GM21737 (cell line): ENCODE measurements at regions not wholly inside any gene's neighbourhood (a gene's known extent, or its start where the extent isn't known, plus 50 kb on each side); places are given as distances from the start of the nearest gene placed in this dataset.

Experiments
- ATAC-seq: cut with Tn5 transposase; IDR thresholded peaks from one replicate; pipeline ENCODE4 v1.9.1; 2021; ENCODE audit warnings: mild to moderate bottlenecking, moderate library complexity; ENCODE audit not compliant: unreplicated experiment

DNA sequence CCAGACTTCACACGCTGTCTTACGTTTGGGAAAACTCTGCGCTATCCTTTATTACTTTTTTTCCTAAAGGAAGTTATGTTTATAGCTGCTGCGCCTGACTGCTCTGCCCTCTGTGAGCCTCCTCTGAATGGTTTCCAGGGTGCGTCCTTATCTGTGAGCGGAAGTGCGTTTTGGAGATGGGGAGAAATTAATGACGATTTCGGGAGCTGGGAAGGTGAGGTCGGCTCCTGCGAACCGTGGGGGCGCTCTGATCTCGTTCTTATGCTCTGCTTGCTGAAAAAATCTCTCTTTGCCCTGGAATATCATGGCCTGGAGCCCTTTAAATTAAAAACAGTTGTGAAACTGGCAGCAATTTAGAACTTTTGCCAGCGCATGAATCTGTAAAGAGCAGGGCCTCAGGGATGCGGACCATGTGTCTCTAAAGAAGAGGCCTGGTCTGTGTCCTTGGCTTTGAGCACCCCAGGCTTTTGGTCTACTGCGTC is 135.7 kb upstream of the ZFHX3 start:
- no peak for ATAC-seq

DNA sequence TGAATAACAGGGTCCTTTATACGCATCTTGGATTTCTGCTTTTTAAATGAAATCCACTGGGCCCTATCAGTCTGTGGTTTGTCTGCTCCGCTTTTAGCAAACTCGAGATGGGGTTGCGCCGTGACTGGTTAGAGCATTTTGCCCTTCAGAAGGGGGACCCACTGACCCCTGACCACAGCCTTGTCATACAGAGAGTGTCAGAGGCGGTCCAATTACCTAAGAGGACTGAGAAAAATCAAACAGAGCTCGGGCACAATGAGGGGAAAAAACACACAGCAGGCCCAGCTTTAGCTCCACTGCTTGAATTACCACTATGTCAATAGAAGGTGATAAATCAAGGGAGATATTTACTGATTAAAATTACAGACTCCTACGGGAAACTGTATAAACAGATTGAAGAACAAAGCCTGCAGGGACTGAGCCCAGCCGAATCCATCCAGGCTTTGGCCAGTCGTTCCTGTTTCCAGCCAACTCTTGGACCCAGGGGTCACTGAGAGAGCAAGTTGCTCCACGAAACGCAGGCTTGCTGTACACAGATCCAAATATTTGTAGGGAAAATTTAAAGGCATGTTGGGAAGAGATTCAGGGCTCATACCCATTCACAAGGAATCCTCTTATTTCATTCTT is 131.9 kb upstream of the ZFHX3 start:
- ATAC-seq: no peak

DNA sequence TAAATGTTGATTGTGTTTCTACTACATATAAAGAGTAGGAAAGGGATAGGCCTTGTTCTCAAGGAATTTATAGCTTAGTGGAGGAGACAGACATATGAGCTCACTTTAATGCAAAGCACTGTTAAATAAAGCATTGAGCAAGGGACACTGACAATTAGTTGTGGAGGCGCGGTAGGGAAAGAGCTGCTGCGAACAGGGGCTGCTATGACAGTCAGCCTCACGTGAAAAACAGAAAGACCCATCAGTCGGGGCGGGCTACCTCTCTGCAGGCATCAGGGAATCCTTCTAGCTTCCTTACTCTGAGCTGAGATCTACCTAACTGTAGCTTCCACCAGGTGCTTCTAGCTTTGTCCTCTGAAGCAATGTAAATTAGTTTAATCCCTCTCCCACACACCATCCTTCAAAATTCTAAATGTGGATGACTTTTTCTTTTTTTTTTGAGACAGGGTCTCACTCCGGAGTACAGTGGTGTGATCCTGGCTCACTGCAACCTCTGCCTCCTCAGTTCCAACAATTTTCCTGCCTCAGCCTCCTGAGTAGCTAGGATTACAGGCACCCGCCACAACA is 129.9 kb upstream of the ZFHX3 start:
- no peak for ATAC-seq

DNA sequence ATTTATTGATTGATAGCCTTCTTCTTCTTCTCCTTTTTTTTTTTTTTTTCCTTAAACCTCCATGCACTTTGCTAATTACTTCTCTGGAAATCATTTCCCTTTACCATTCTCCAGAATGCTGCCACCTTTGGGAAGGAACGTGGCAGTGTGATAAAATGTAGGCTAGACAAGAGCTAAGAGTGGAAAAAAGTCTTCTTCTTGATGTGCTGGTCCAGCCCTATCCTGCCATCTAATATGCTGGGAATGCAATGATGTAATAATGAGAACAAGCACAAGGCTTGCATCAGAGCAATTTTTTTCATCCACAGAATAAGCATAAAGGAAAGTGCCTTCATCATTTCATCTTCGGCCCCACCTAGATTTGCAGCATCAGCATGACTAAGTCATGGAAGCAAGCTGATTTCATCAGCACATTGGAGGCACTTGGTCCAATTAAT is 128.7 kb upstream of the ZFHX3 start:
- ATAC-seq: no peak

DNA sequence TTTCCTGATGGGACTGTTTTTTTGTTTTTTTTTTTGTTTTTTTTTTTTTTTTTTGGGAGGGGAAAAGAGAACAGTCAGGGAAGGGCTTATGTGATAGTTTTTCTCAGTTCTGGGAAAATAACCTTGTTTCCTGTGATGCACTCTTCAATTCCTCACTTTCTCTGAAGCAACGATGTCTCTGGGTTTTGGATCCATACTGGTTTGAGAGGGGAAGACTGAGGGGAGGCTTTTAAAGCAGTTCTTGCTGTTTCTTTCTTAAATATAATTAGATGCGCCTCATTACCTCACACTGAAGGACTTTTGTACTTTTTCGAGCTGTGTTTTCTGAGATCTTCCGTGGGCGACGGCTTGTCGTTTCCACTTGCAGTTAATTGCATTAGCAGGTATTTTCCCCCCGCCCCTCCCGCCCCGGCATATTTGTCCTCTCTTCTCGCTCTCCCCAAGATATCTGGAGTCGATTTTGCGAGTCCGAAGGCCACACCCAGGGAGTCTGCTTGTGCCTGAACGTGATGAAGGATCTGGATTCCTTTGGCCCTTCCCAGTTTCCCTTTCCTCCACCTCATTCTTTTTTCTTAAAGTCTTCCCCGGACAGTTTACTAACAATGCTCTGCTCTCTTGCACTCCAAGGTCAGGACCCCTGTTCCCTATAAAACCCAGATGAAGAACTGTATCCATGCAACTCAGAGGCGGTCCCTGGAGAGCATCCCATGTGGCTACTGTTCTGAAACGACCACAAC is 125.2 kb upstream of the ZFHX3 start:
- ATAC-seq: no peak

DNA sequence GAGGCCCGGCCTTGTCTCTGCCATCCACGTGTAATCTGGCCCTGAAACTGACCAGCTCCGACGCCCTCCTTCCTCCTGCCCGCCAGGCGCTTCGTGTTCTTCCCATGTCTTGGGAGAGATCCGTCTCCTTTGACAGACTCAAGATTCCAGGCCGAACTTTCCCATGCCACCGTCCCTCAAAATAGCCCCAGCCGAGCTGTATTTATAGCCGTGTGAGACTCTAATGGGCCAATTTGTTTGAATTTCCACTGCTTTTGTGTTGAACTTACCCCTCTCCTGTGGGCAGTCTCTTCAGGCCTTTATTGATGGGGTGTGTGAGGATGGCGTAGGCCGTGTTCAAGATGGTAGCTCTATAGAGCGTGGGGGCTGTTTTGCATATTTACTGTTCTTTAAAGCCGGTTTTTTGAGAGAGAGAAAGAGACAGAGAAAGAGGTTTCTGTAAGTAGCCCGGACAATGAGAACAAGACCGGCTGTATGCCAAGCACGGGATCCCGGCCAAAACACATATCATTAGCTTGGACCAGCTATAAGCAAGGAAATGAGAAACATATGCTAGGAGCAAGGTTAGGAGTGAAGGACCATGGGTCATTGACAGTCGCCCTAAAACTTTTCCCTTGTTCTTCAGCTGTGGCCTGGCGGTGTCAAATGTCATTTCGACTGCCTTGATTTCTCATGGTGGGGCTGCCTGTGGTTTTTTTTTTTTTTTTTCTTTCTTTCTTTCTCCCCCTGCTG is 124.5 kb upstream of the ZFHX3 start:
- ATAC-seq: no peak

DNA sequence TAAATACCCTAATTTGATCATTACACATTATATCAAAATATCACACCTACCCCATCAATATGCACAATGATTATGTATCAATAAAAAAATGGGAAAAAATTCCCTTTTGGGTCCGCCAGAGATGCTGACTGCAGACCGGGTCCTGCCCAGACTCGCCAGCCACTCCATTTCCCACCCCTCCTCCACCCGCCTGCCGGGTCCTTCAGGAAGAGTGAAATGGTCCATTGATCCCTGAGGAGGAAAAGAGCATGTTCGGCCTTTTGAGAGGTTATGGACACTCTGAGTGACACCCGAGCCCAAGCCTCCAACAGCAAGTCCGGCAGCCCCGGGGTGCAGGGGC is 123.9 kb upstream of the ZFHX3 start:
- no peak for ATAC-seq

DNA sequence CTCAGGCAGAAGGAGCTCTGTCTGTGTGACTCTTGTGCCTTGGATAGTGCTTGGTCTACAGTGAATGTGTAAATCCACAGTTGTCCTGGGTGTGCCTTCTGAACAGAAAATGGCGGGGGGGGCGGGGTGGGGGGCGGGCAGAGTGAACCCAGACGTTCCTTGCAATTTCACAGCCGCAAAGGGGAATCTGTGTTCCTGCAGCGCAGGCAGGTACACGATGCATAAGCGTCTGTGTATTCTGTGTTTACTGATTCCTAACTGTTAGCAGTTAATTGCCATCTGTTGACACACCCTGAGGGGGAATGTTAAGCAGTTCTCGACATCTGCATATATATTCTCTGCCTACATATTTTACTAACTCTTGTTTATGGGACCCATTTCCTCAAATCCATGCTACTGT is 123.5 kb upstream of the ZFHX3 start:
- ATAC-seq: no peak

DNA sequence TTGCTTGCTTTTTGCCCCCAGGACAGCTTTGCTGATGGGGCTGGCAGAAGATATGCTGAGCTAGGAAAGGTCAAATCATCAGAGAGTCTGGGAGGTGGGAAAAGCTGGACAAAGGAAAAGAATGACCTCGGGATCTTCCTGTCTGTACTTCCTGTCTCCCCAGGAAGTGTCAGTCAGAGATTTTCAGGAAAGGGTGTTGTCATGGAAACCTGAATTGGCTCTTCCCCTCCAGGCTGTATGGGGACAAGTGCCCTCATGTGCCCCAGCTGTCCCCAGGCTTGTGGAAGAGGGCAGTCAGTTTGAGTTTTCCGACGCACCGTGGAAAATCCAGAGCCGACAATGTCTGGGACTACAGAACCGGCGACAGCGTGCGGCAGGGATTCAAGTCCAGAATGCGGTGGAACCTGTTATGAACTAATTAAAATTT is 122.7 kb upstream of the ZFHX3 start:
- ATAC-seq: no peak

DNA sequence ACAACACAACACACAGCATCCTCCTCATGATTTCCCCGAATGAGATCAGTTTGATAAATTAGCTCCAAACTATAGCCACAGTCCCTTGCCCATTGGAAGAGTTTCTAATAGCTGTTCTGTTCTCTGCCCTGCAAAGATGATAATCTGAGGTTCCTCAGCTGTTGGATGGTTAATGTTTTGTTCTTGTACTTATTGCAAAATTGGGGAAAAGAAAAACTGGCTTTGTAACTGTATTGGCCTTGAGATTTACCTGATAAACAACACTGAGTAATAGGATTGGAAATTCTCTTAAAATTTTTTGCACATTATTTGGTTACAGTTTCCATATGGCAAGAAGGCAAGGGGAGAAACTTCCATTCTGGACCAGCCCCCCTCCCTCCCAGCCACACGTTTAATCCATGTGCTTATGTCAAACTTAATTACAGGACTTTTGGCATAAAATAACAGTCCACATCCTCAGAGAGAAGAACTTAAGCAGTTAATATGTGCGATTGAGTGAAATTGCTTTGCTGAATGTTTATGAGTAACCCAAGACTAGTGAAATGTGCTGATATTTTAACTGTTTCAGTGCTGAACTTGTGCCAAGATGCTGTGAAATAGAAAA is 119.1 kb upstream of the ZFHX3 start:
- ATAC-seq: no peak

DNA sequence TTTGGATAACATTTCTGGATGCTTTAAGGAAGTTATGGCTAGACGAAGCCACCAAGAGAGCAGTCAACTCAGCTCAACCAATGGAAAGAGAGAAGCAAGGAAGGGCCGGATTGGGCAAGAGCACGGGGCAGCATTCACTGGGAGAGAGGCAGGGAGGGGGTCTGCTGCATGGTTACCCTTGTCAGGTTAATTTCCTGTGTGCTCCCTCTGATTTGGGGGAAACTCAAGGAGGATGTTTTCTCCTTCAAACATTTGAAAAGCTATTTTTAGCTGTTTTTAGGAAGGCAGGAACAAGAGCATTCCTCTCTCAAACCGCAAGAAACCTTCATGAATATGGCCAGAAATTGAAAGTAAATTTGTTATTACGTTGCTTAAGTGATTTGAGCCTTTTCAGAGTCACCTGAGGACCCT is 118.5 kb upstream of the ZFHX3 start:
- no peak for ATAC-seq

DNA sequence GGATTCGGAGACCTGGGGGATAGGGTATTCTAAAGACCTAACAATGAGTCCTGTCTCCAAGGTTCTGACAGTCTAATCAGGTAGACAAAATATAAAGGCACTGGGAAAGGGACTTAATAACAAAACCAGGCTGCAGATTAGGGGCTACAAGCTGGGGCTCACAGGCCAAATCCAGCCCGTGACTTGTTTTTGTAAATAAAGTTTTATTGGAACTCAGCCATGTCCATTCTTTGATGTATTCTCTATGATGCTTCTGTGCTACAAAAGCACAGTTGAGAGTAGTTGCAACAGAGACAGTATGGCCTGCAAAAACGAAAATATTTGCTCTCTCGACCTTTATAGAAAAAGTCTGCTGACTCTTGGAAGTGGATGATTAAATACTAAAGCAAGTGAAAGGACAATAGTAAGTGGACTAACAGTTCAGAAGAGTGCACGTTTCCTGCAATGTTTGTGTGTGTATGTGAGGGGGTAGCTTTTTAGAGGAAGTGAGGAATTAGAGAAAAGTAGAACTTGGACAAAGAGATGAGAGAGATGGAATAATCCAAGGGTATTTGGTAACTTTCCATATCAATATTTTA is 115.4 kb upstream of the ZFHX3 start:
- no peak for ATAC-seq

DNA sequence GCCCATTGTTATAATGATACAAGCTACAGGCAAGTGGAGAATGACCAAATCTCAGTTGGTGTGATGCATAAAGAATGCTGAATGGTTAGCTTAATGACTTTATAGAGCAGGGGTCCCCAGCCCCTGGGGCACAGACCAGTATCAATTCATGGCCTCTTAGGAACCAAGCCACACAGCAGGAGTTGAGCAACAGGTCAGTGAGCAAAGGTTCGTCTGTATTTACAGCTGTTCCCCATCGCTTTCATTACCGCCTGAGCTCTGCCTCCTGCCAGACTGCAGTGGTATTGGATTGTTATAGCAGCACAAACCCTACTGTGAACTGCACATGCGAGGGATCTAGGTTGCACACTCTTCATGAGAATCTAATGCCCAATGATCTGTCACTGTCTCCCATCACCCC is 114.0 kb upstream of the ZFHX3 start:
- ATAC-seq: no peak

DNA sequence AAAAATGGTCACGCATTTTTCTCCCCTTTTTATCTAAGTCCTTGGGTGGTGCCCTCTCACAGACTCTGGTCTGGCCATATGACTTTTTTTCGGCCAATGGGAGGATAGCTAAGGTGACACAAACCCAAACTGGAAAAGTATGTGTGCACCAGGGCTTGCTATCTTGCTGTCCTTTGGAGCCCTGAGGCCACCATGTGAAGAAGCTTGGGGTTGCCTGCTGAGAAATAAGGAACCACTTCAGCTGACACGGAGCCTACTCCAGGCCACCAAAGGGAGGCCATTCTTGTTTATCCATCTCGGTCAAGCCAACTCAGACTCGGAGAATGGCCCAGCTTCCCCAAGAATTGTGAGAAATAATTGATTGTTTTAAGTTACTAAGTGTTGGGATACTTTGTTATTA is 111.4 kb upstream of the ZFHX3 start:
- no peak for ATAC-seq

DNA sequence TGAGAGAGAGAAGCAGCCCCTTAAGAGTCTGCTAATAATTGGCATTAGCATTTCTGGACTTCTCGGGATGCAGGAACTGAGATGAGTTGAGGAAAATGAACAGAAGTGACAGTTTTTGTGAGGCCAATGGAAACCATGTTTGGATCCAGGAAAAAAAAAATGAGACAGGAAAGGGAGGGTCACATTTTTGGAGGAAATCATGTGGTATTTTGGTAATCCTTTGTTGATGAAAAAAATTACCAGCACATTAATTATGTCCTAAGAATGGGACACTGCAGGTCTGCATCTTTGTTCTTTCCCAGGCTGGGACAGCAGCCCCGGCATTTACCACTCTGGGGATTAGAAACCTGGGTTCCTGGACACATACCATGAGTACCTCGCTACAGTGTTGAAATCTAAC is 109.9 kb upstream of the ZFHX3 start:
- no peak for ATAC-seq

DNA sequence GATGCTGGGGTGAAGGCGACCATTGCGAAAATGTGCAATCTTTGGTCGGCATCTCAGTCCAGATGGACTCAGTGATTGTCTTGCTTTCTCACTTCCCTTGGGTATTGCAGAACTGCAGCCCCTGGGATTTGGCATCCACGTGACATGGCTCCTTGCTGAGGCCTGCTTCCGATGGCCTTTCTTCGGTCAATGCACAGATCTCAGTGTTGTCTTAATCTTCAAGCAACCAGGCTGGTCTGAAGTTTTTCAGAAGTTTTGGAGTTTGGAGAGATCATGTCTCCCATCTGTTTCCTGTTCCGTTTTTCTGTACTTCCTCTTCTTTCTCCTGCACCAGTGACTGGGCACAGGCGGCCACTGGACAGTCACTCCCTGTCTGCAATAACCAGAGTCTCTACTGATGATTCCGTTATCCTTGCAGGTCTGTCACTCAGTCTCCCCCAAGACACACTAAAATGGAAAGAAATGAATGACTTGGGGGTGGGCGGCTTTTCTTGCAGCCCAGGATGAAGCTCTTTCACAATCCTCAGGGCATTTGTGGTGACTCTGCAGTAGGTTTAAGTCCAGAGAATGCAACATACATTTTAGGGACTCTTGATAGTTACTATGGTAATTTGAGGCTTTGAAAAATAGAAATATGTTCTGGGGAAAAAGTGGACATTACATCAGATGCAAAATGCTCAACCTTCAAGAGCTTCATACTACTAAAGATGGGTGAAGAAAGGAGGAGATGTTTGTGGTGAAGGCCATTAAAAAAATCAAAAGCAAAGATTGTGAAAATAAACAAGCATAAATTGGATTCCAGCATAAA is 106.3 kb upstream of the ZFHX3 start:
- ATAC-seq: no peak

DNA sequence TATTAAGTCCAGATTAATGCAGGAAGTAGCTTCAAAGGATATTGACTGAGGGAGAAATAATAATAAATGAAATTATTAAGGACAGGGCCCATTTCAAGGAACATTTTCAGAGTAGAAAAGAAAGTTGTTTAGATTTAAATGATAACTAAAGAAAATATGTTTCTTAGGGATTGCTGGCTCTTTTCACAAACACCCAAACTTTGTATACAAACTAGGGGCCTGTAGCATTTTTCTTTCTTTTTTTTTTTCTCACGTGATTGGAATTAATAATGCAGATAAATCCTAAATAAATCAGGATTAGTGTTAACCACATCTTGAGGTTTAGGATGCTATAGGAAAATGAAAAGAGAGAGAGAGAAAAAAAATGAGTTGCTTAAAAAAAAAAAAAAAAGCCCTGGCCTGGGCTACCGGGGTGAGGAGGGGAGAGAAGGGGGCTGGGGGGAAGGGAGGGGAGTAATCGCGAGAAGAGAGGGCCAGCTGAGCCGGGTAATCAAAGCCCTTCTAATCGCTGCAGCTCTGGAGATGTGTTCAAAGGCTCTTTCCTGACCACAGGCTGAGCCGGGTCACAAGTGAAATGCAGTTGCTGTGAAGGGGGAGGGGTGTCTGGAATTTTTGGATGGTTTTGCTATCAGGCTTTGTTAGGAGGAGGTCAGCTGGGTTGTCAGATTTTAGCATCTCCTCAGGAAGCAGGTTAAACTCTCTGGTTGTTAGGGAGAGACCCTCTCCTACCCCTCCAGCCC is 104.6 kb upstream of the ZFHX3 start:
- ATAC-seq: no peak

DNA sequence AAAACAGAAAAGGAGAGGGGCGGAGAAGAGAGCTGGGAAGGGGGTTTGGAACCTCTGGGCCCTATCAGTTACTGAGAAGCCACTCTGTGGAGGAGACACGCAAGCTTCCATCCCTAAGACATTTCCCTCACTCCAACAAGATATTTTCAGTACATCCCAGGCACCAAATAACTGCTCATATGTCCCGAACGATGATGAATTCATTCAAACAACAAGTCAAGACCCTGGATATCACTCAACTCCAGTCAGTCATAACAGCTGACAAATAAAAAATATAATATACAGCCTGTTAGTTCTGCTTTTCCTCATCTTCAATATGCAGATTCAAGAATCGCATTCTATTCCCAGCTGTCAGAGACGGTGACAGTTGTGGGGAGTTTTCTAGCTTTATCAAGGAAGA is 104.0 kb upstream of the ZFHX3 start:
- no peak for ATAC-seq

DNA sequence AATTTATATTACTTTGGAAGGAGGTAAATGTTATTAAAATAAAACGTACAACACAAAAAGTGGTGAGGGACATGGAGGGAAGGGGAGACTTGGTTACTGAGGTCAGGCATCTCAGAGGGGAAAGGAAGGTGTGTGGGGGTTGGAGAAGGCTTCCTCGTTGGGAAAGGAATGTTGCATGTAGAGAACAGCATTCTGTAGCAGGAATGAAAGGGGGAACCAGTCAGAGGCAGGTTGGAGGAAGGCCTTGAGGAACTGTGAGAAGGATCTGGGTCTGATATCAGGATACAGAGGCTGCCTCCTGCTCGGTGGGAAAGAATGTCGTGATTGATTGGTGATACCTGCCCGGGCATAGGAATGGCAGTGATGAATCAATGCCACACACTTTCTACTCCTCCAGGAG is 103.3 kb upstream of the ZFHX3 start:
- no peak for ATAC-seq
